Right kidney (tissue), 1 donor: ENCODE measurements at regions not wholly inside any gene's neighbourhood (a gene's known extent, or its start where the extent isn't known, plus 50 kb on each side); places are given as distances from the start of the nearest gene placed in this dataset.

Experiments used
- DNase-seq: peaks from one replicate; pipeline ENCODE4 v3.0.0-alpha.2; 2016

DNA sequence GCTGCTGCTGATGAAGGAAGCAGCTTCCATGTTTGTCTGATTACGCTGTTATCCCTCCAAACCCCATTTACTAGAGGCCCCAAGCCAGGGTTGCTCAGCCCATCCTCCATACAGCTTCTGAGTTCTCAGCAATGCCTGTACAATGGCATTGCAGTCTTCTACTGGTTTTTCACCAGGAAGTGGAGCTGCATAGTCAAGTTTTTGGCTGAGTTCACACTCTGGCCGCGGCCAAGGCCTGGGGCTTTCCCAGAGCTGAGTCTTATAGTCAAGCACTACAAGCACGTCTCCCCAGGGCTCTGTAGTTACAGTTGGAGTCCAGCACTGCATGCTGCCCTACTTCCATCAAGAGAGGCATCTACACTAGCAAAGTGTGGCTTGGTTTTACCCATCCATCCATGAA lies 182.5 kb downstream of the POU4F1 start:
- no peak for DNase-seq

DNA sequence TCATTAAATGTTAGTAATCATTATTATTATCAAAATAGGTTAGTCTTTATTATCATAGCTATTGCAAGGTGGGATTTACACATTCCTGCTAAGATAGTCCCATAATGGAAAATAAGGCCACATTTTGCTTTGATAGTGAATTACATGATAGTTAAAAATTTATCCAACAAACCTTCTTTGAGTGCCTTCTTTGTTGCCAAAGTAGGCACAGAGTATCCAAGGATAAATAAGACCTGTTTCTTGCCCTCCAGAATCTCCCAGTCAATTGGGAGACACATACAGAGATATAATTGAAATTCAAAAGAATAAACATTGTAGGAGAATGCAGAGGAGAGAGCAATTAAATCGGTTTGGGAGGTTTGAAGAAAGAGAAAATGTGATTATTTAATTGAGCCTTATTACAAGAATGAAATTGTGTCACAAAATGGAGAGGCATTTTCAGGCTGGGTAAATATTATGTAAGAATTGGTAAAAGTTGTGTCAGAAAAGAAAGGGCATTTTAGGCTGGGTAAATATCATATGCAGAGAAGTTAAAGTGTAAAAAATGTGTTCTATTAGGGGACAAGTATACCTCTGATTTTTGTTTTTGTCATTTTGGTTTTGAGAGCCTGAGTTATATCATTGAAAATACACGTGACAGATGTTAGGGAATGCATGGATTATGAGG lies 189.3 kb downstream of the POU4F1 start:
- no peak for DNase-seq

DNA sequence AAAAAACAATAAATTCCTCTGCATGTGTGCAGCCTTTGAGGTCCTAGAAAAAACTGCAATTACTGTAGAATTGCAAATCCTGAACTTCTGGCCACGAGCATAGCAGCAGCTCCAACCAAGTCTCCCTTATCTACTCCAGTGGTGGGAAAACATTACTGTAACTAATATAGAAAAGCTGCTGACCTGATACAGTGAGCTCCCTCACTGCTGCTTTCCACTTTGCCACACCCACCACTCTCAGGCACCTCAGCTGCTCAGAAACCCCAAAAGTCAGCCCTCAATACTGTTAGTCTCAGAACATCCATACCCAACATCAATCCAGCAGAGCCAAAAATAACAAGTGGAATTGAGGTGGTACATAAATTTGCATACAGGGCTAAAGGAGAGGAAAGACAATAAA lies 192.5 kb downstream of the POU4F1 start:
- DNase-seq = no peak

DNA sequence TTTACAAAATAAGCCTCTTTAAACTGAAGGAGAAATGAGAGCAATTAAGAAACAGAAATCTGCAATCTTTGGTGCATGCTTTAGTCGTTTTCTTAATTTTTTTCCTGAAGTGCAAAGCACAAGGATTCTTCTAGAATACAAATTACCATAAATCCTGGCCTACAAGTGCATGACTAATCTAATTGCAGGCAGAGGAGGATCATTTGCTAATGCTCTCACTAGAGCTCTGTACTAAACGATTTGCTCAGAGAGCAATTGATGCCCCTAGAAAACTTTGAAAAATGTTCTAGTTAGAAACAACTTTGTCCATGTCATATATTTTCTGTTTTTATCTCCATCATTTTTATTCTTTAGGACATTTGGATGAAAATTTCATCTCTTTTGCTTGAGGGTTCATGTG lies 193.2 kb downstream of the POU4F1 start:
- no peak for DNase-seq

DNA sequence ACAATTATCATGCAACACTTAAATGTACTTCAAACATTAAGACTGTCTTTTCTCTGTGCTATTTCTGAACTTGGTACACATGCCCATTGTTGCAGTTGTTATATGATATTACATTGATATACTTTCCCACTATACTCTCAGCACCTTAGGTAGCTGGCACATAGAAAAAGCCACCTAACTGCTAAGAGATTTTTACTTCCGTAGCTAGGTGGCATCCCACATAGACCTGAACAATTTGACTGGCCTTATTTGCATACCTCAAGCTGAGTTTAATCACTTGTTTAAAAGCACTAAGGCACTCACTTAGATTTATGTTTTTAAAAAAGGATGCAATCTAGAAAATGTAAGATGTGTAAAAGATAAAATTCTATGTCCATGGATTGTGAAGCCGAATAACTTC lies 194.2 kb downstream of the POU4F1 start:
- DNase-seq = no peak

DNA sequence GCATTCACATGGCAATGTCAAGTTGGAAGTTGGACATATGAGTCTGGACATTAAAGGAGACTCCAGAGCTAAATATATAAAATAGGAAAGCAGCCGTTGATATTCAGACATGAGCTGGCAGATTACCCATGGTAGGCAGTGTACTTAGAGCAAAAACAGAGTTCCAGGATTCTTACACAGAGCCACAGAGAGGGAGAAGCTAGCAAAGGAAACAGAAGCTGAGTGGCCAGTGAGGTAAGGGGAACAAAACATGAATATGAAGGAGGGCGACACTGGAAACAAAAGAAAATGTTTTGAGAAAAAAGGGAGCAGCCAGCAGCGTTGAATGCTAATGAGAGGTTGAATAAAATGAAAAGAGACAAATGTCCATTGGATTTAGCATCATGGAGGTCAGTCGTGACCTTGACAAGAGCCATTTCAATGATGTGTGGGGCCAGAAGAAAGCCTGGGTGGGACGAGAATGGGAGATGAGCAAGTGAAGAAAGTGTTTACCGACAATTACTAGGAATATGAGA lies 198.4 kb downstream of the POU4F1 start:
- DNase-seq = no peak

DNA sequence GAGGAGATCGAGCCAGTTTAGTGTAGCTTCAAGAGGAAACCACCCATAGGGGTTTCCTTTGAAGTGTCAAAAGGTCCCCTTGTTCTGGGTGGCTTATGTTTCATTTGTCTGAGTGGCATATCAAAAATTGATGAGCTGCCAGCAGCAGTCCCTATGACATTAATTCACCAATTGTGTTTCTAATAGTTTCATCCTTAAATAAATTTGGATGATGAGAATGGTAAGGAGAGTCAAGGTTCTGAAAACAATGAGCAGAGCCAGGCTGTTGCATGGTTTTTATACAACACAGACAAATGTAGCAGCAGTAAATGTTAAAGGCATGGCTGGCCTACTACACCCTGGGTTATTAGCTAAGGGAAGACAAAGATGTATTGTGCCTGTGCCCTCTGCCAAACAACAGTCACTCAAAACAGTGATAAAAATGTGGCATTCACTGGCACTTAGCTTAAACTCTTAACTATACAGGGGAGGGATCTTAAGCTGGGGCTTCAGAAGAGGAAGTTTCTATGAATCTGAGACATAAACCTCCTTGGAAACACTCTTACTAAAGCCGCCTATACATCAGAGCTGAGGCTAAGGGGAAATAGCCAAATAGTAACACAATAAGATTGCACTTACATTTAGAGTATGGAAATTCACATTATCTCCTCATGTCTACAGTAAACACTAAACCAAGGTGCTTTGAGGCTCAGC lies 200.5 kb downstream of the POU4F1 start:
- DNase-seq = no peak

DNA sequence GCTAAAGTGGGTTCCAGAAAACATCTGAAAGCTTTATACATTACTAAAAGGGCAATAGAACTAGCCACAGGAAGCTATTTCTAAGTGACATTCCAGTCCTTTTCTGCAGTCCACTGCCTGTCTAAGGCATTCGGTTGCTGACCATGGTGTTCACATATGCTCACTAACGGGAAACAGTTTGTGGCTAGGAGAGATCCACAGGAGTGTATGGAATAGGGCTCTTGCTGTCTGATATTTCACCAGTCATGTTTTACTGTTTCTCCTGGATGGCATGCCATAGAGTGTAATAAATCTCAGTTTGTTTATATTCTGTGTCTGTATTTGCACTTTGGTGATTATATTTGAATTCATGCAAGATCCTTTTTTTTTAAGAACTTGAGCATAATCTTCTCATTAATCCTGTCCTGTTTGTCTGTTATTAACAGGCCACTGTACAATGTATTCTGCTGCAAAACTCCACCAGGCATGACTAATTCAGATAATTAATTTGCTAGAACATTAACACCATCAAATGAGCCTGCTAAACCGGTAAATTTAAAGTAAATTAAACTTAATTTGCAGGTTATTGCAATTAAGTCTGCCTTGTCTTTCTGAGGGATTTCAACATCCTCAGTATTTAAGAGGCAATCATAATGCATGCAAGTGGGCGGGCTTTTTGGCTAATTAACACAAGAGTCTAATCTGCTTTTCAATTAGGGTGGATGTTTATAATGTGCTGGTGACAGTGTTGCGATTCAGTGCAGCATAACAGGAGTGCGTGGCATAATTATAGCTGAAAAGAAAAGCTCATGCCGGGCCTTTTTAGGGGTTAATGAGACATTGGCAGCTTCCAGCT lies 201.3 kb downstream of the POU4F1 start:
- DNase-seq = no peak

DNA sequence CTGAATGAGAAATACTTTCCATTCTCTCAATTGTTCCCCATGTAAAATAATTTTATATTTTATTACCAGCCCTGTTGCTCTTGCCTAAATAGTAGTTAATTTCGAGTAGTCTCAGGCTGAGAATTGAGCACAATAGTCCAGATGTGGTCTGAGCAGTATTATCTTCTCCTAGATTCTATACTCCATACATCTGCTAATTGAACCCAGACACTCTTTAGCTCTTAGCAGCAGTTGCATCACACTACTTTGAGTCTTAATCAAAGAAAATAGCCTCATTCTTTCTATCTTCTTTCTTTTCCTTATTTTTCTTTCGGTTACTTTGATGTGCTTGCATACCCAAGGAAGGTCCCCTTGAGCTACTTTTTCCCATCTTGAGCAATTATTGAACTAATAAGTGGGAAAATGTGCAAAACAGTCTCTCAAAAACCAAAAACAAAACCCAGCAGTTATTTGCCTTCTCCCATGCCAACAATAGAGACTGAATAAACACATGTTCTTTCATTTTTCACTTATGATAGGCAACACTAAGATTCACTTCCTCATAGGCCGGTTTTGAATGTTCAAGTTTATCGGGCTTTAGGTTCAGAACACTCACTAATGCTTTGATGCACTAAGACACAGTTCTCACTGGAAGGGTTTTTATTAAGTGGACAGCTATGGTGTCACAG lies 204.5 kb downstream of the POU4F1 start:
- no peak for DNase-seq

DNA sequence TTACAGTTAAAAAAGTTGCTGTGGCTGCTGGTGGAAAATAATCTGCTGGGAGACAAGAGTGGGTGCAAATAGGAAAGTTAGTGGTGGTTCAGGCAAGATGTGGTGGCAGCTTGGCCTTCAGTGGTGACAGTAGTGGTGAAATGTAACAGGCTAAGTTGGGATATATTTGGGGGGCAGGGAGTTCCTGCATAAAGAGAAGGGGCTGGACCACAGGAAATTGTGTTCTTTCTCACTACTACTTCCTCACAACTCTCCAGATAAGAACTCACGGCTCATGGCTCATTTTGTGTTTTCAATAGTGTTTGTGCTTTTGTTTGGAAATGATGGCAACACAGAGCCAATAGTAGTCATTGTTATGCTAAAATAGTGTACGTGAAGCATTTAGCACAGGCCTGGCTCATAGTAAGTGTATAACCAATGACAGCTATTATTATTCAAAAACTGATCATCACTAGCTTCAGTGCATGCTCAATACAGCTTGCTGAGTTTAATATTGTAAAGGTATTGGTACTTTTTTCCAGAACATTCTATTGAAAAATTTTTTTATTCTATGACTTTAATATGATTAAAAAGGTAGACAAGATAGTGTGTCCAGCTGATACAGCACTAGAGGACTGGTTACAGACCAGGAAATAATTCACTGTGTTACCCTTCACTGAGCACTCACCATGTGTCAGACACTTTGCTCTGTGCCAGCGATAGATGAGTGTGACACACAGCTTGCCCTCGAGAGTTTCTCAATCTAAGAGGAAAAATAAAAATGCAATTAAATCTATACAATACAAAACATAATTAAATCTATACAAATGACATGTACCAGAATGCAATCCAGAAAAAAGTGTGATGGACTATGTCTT lies 209.8 kb downstream of the POU4F1 start:
- DNase-seq = no peak

DNA sequence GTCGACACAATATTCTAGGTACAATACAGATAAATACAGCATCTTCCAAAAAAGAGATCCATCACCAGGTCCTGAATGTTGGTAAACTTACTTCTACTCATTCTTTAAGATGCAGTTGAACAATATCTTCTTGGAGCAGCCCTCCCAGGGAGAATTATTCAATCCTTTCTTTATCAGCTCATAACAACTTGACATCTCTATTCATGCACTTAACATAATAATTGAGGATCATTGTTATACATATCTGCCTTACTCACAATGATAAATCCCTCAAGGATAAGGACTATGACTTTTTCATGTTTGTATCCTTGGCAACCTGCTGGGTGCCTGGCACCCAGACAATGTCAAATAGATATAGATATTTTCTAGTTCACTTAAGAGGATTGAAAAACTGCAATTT lies 219.5 kb downstream of the POU4F1 start:
- DNase-seq = no peak

DNA sequence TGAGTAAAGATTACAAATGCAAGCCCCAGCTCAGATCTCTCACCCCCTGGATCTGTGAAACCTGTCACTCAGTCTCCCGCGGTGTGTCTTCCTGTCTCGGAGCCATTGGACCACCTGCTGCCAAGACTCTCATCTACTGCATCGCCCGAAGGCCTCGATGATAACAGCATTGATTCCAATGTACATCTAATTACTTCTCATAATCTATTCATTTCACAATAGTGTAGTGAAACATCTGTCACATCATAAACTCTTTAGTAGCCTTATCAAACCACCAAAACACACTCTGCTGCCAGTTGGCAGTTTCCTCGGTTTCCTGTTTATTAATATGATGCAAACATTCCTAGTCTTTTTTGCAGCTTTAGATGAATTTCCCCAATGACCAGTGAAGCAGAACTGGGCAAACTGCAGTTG lies 220.3 kb downstream of the POU4F1 start:
- DNase-seq = no peak

DNA sequence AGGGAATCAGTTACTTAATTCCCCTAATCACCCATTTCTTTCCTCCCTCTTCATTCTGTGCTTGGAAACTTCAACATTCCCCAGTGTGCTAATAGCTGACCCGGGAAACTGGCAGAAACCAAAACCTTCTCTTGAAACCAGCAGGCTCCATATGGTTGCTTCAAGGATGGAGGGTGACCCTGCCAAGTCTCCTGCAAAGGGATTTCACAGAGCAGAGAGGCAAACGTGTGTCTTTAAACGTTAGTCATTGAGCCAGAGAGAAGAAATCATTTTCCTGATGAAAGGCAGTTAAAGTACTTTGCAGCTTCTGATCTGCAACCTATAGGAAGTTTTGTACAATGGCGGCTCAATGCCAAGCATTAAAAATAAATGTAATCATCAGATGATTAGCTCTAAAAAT lies 220.9 kb downstream of the POU4F1 start:
- DNase-seq = no peak

DNA sequence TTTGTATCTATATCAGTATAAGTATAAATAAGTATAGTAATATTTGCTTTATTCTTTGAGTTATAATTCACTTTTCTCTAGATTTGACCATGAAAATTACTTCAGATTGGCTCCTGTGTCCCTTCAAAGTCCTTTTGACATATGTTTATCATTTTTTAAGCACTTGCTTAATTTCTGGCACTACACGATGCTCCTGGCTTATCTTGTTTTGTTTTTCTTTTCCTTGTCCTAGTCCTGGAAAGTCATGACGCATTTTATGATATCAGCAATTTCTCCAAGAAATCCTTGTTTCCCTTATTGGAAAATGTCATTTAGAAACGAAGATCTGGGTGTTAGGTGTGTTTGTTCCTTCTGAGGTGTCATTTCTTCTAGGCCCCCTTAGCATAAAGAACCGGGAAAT lies 226.5 kb downstream of the POU4F1 start:
- DNase-seq = no peak

DNA sequence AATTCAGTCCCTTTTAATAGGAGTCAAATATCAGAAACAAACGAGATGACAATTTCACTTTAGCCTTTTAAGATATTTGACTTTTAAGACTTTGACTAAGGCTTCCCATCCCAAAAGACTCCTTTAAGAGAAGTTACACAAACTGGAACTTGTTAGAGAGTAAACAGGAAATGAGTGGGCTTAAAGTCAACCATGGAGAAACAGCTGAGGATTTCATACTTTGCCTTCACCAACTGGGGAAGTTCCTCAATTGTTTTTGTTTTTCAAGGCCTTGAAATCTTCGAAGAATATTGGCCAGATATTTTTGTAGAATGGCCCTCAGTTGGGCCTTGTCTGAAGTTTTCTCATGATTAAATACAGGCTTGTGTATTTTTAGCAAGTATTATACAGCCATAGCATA lies 227.3 kb downstream of the POU4F1 start:
- DNase-seq = no peak

DNA sequence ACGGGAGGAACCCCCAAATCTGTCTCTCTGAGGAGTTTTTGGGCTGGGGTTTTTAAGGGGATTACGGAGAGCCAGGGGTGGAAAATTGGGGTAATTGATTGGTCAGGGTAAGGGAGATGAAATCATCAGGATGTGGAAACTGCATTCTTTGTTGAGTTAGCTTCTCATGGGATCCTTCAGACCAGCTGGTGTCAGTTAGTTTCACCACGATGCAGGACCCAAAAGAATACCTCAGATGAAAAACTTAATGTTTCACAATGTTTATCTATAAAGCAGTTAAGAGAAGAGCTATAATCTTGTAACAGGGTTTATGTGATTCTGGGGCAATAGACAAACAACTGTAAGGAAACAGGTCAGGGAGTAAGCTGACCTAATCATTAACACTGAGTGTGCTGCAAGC lies 230.8 kb downstream of the POU4F1 start:
- DNase-seq = no peak

DNA sequence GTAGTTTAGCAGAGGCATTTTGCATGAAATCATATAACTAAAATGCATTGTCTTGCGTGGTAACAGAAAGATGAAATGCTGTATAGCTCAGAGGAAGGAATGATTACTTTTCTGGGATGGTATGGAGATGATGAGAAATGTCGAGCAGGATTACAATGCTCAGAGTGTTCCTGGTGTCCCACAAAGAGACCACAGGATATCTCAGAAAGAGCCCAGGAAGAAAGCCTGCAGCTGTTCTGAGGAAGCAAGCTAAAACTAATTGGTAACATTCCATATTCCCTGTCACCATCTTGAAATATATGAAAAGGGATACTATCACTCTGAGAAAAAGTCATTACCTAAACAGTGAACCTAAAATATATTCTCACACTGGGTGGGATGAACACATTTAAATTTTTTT lies 233.1 kb downstream of the POU4F1 start:
- no peak for DNase-seq

DNA sequence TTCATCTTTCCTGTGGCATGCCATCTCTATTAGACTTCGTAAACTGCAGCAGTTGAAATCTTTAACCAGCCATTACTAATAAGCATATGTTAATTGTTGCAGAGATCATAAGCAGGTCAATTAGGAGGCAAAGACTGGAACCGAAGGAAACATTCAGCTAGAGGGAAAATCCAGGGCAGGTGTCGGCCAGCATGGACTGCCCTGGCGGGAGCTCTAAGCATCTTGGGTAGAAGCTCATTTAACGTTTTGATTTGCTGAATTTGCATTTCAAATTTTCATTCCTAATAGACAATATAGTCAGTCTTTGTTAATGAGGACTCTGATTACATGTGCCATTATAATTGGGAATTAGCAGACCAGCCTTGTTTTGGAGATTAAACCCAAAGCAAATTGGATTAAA lies 238.6 kb downstream of the POU4F1 start:
- DNase-seq = no peak

DNA sequence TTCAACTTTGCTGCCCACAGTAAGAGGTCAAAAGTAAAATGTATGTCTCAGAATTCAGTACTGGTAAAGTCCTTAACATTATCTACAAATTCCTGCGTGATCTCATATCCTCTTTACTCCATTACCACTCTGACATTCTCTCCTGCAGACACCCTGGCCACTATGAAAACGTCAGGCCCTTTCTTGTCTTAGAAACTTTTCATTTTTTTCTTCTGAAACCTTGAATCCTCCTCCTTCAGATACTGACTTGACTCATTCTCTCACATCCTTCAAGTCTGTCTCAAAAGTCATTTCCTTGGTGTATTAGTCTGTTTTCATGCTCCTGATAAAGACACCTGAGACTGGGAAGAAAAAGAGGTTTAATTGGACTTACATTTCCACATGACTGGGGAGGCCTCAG lies 262.3 kb downstream of the POU4F1 start:
- no peak for DNase-seq

DNA sequence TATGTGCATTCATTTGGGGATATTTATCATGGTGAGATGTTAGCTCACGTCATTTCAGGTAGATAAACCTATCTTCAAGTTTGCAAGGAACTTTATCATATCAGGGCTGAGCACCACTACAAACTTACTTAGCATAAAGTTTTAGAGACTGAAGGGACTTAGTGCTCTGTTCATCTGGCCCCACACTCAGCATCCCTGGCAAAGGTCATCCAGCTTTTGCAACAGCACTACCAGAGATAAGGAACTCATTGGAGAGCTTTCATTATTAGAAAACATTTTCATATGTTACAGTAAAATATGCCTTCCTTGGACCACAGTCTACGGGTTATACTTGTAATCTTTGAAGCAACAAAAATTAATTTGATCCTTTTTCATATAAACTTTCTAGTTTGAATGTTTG lies 263.4 kb downstream of the POU4F1 start:
- no peak for DNase-seq

DNA sequence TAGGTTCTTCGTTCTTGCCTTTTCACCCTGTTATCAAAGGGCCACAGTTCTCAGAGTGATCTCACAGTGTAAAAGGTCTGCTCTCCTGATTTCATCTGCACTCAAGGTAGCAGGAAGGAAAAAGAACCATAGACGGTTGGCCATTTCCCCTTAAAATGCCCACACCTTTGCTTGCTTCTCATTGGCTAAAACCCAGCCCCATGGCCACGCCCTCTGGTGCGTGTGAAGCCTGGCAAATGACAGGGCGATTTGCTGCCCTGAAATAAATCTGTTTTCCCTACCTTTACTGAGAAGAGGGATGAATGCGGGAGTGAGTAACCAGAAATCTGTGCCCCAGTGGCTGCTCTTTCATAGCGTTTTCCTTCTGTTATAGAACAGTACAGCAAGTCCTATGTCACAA lies 269.3 kb downstream of the POU4F1 start:
- no peak for DNase-seq

DNA sequence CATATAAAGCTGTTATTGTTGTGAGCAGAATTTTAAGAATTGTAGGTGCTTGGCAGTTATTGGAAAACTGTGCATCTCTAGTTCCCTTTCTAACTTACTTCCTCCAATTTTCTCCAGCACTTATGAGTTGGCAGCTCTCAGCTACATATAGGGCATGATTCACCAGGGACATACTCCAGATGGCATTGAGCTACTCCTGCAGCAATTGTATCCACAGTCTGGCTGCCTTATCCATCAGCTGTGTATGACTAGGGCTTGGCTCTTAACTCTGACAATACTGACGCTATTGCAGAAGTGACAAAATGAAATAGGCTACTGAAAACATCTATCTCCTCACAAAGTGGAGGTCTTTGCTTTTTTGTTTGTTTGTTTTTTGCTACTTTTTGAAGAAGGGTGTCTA lies 276.7 kb downstream of the POU4F1 start:
- no peak for DNase-seq
